ENCODE measurements at regions not wholly inside any gene's neighbourhood (a gene's known extent, or its start where the extent isn't known, plus 50 kb on each side); places are given as distances from the start of the nearest gene placed in this dataset.

DNA sequence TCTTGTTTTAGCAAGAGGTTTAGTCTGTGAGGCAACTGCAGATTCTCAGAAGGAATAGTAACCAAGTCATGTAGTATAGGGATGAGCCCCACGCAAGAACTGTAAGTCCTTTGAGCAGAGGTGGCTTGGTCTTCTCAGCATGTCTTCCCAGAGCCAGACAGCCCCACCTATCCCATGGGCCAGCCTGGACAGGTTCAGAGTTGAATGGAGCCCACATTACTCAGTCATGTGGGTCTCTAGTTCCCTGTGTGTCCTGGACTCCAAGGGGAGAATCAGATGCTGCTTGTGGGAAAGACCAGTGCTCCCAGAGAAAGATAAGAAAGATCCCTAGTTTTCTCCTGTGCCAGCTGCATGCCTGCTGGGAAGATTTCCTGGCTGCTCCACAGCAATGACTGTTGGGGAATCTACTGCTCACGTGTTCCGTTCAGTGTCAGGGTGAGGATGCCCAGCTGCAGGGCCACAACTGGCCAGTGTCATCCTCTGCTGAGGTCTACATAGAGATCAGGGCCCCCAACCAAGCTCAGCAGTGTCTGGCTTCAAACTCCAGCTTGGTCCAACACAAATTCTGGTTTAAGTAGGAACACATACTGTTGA is 66.9 kb upstream of the UNC5B start:
- TF ChIP-seq, protein P1, sequence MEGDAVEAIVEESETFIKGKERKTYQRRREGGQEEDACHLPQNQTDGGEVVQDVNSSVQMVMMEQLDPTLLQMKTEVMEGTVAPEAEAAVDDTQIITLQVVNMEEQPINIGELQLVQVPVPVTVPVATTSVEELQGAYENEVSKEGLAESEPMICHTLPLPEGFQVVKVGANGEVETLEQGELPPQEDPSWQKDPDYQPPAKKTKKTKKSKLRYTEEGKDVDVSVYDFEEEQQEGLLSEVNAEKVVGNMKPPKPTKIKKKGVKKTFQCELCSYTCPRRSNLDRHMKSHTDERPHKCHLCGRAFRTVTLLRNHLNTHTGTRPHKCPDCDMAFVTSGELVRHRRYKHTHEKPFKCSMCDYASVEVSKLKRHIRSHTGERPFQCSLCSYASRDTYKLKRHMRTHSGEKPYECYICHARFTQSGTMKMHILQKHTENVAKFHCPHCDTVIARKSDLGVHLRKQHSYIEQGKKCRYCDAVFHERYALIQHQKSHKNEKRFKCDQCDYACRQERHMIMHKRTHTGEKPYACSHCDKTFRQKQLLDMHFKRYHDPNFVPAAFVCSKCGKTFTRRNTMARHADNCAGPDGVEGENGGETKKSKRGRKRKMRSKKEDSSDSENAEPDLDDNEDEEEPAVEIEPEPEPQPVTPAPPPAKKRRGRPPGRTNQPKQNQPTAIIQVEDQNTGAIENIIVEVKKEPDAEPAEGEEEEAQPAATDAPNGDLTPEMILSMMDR (IDR thresholded peaks at IDR 0.05), result no peak
- TF ChIP-seq POLR2A (IDR thresholded peaks at IDR 0.05), result no peak

All from thyroid gland (tissue), 4 donors.